GM13977 (cell line): ENCODE measurements at regions not wholly inside any gene's neighbourhood (a gene's known extent, or its start where the extent isn't known, plus 50 kb on each side); places are given as distances from the start of the nearest gene placed in this dataset.
A peak's percentile ranks its signal among the peaks of the same experiment; 100 is the strongest.
"Not testable (repeated sequence)": the region's sequence is repeated elsewhere in the genome, so short reads cannot be mapped to it uniquely, and the experiment has no call there.

Experiments used
- DNase-seq: peaks from one replicate; pipeline ENCODE4 v3.0.0; 2012; ENCODE audit warnings: low spot score
- CTCF ChIP-seq: IDR thresholded peaks from 2 replicates; pipeline ENCODE4 v1.5.1; 2012; ENCODE audit warnings: mild to moderate bottlenecking, control low read depth; ENCODE audit not compliant: insufficient read depth; ENCODE audit errors: extremely low read depth, missing control alignments
- in situ Hi-C: fragments of 300-500 bp; cut with MboI; formaldehyde crosslinking; loops from one replicate; pipeline ENCODE4 v1.12.0; 2022; ENCODE audit warnings: low sequenced_read_pairs, low pct_unique_long_range_greater_than_20kb, mixed read lengths, inconsistent platforms; ENCODE audit not compliant: unreplicated experiment

DNA sequence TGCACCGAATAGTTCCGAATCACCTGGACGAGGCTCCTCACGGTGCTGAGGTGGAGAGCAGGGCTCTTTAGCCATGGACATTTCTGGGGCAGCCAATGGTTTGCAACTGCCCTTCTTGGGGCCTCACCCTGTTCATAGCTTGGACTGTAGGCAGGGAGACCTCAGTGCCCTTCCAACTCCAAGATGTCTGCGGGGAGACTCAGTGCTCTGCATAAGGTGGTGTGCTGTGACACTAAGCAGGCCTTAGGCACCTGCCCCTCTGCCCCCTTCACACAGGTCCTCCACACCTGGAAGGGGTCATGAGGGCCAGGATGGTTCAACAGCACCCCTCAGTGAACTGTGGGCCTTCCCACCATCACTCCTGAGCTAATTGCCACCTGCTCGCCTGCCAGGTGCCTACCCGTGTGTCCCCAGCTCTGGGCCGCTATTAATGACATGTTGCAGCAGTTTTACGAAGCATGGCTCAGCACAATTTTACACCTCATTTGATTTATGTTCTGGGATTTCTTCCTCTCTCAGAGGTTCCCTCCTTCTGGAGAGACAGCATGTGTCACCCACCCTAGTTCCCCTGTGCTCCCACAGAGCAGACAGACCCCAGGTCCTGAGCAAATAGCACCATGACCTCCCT lies 101.2 kb upstream of the SMAD3 start:
- in situ Hi-C loops, result no loop called here
- no peak for DNase-seq
- no peak for TF ChIP-seq CTCF

- no peak for DNase-seq
- in situ Hi-C loops, result no loop called here
- TF ChIP-seq CTCF, result no peak
Measured at GRCh38 chr15:66964791-66965190, 100.6 kb upstream of the SMAD3 start.

DNA sequence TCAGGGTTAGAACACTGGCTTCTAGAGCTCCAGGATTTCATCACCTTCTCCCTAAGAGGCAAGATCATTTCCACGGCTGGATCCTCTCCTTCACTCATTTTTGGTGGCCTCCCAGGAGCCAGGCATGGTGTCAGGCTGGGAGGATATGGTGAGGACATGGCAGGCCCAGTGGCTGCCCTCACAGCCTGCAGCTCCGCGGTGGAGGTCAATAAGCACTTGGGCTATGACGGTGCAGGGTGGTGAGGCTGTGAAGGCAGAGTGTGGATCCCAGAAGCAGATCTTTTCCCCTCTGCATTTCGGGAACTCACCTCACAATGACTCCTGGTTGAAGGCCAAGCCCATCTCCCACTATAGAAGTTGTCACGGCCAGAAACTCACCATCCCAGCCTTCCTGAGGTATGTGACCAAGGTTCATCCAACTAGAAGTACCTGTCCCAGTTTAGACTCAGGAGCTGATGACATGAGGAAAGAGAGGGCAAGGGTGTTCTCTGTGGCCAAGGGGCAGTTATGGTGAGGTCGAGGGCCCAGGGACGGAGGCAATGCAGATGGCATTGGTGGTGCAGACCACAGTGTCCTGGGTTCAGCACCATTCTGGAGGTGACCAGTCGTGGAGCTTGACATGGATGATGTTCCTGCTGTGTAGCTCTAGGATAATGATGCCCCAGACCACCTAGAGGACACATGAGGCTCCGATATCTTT lies 100.1 kb upstream of the SMAD3 start:
- no peak for DNase-seq
- in situ Hi-C loops, result no loop called here
- no peak for TF ChIP-seq CTCF

- TF ChIP-seq CTCF, result peak; percentile 29
- in situ Hi-C loops, result no loop called here
- no peak for DNase-seq
Measured at GRCh38 chr15:66966256-66966655, 99.1 kb upstream of the SMAD3 start.

DNA sequence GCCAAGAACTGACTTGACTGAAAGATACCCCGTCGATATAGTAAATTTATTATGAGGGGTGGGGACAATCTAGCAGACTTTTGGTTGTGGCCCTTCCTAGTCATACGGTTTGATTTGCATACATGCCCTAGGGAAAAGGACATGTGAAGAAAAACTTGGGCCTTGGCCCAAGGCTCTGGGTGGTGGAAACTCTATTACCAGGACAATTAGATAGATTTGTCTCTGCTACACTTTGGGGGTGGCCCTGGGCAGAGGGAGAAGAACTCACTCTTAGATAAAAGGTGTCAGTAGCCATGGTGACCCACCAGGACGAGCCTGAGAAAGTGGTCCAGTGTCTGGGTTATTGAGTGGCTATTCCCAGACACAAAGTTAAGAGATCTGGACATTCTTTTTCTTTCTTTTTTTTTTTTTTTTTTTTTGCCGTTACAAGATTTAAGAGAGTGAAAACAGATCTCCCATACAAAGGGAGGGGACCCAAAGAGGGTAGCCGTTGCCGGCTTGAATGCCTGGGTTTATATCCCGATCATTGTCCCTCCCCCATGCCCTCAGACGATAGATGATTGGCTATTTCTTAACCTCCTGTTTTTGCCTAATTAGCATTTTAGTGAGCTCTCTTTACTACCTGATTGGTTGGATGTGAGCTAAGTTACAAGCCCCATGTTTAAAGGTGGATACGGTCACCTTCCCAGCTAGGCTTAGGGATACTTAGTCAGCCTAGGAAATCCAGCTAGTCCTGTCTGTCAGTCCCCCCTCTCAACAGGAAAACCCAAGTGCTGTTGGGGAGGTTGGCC lies 96.4 kb upstream of the SMAD3 start:
- TF ChIP-seq CTCF, result no peak
- no peak for DNase-seq
- in situ Hi-C loops, result no loop called here

GRCh38 chr15:66974131-66974530 lies 91.3 kb upstream of the SMAD3 start:
- in situ Hi-C loops, DNase-seq: not testable (repeated sequence)
